ENCODE measurements at regions not wholly inside any gene's neighbourhood (a gene's known extent, or its start where the extent isn't known, plus 50 kb on each side); places are given as distances from the start of the nearest gene placed in this dataset.

DNA sequence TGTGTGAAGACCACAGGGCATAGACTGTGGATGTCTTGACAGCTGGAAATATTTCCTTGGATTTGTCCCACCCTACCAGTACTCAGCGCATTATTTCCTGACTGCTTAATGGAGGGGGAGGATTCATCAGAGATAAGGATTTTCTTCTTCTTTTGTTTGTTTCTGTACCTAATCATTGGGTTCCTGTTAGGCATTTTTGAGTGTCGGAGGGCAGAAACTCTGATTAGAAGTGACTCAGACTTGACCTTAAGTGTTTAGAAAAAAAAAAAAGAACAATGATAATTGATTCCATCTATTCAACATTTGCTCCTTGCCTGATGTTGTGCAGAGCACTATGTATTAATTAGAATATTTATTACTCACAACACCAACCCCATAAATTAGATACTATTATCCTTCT is 78.5 kb upstream of the SYNPR start:
- DNase-seq (ENCODE audit: extremely low spot score, unreplicated experiment), result no peak

DNA sequence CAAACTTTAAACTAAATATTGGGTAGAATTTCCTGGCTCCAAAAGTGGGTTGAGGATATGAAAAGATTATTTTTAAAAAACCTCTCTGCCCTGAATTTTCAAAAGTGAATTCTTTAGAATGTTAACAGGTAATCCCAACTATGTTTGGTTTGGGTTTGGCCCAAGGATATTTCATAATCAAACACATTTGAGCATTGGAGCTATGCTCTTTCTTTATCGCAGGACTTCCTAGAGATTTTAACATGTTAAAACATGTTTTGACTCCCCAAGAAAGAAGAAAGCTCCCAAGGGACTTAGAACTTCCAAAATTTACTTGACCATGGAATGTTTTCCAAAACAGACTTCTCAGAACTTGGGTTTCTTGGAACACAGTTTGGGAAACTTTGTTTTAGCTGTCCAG is 75.6 kb upstream of the SYNPR start:
- Mint-ChIP-seq H3K36me3 (ENCODE audit: unreplicated experiment) (no peaks in the 10 kb centered on the region), H3K9me3 (ENCODE audit: unreplicated experiment) (peaks cover 4% of the 10 kb centered on the region)
- TF ChIP-seq, protein P1, sequence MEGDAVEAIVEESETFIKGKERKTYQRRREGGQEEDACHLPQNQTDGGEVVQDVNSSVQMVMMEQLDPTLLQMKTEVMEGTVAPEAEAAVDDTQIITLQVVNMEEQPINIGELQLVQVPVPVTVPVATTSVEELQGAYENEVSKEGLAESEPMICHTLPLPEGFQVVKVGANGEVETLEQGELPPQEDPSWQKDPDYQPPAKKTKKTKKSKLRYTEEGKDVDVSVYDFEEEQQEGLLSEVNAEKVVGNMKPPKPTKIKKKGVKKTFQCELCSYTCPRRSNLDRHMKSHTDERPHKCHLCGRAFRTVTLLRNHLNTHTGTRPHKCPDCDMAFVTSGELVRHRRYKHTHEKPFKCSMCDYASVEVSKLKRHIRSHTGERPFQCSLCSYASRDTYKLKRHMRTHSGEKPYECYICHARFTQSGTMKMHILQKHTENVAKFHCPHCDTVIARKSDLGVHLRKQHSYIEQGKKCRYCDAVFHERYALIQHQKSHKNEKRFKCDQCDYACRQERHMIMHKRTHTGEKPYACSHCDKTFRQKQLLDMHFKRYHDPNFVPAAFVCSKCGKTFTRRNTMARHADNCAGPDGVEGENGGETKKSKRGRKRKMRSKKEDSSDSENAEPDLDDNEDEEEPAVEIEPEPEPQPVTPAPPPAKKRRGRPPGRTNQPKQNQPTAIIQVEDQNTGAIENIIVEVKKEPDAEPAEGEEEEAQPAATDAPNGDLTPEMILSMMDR (IDR thresholded peaks at IDR 0.05), result no peak

More for the DNA sequence above, 78.5 kb upstream of the SYNPR start:
- Mint-ChIP-seq H3K4me3 (ENCODE audit: unreplicated experiment) (no peak overlapping the region), H3K4me1 (ENCODE audit: unreplicated experiment) (no peaks in the 10 kb centered on the region), H3K27me3 (ENCODE audit: unreplicated experiment) (no peaks in the 10 kb centered on the region), H3K9me3 (ENCODE audit: unreplicated experiment) (no peaks in the 10 kb centered on the region), H3K27ac (ENCODE audit: unreplicated experiment) (no peak overlapping the region), H3K36me3 (ENCODE audit: unreplicated experiment) (no peaks in the 10 kb centered on the region)
- TF ChIP-seq, protein P1 (IDR thresholded peaks at IDR 0.05), result no peak

DNA sequence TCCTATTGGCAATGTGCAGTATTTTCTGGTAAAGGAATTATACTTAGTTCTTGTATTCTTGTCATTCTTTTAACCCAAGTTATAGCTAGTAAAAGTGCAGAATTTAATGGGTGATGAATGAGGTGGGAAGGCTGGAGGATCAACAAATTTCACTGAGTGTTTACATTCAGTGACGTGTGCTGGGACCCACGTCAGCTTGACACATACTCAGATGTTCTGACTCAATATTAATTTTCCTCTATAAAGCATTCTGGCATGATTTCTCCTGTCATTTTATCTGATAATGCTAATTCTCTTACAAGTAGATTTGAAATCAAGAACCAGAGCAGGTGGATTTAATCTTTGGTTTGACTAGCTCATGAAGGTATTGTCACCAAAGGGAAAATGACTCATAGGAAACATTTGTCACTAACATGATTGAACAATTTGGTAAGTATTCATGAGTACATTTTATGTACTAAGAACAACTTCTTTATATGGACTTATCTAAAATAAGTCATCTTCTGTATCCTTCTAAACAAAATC is 71.0 kb upstream of the SYNPR start:
- DNase-seq (ENCODE audit: extremely low spot score, unreplicated experiment), result no peak
- TF ChIP-seq, protein P1 (IDR thresholded peaks at IDR 0.05), result no peak
- Mint-ChIP-seq H3K27me3 (ENCODE audit: unreplicated experiment) (no peaks in the 10 kb centered on the region), H3K9me3 (ENCODE audit: unreplicated experiment) (peaks cover 7% of the 10 kb centered on the region), H3K4me3 (ENCODE audit: unreplicated experiment) (no peak overlapping the region), H3K4me1 (ENCODE audit: unreplicated experiment) (no peaks in the 10 kb centered on the region), H3K27ac (ENCODE audit: unreplicated experiment) (no peak overlapping the region), H3K36me3 (ENCODE audit: unreplicated experiment) (no peaks in the 10 kb centered on the region)

More for the DNA sequence above, 75.6 kb upstream of the SYNPR start:
- H3K27ac Mint-ChIP-seq (ENCODE audit: unreplicated experiment), result no peak overlapping the region
- H3K4me3 Mint-ChIP-seq (ENCODE audit: unreplicated experiment), result no peak overlapping the region
- DNase-seq (ENCODE audit: extremely low spot score, unreplicated experiment), result no peak
- H3K27me3 Mint-ChIP-seq (ENCODE audit: unreplicated experiment), result no peaks in the 10 kb centered on the region
- H3K4me1 Mint-ChIP-seq (ENCODE audit: unreplicated experiment), result no peaks in the 10 kb centered on the region

DNA sequence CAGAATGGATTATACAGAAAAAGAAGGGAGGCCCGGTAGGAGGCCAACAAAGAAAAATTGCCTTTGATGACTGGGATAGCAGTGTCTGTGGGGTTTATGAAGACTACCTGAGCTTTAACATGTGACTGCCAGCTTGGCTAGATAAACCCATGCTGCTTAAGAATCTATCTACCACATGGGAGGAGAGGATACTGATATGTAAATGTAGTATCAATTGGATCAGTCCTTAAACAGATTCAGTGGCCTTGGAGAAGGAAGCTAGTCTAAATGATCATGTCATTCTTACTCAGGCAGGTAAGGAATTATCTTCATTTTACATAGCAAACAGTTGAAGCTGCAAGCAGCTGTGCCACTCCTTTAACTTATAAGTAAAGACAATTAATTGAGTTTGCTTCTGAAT is 50.0 kb upstream of the SYNPR start:
- no peaks in the 10 kb centered on the region for H3K27me3 Mint-ChIP-seq (ENCODE audit: unreplicated experiment)
- H3K4me3 Mint-ChIP-seq (ENCODE audit: unreplicated experiment), result no peak overlapping the region
- no peaks in the 10 kb centered on the region for H3K4me1 Mint-ChIP-seq (ENCODE audit: unreplicated experiment)
- DNase-seq (ENCODE audit: extremely low spot score, unreplicated experiment), result no peak
- TF ChIP-seq, protein P1 (IDR thresholded peaks at IDR 0.05), result no peak
- no peaks in the 10 kb centered on the region for H3K36me3 Mint-ChIP-seq (ENCODE audit: unreplicated experiment)
- no peak overlapping the region for H3K27ac Mint-ChIP-seq (ENCODE audit: unreplicated experiment)
- H3K9me3 Mint-ChIP-seq (ENCODE audit: unreplicated experiment), result no peaks in the 10 kb centered on the region

All from osteocyte (in vitro differentiated cells).